Osteoblast (primary cell): ENCODE measurements at regions not wholly inside any gene's neighbourhood (a gene's known extent, or its start where the extent isn't known, plus 50 kb on each side); places are given as distances from the start of the nearest gene placed in this dataset.

ENCODE experiments used
- DNase-seq: peaks from one replicate; pipeline ENCODE4 v3.0.0; 2011; ENCODE audit warnings: low spot score, mixed read lengths; ENCODE audit not compliant: insufficient read length; ENCODE audit errors: missing footprints
- H2AFZ ChIP-seq: 2 replicates; pipeline ENCODE4 v1.6.0; 2011; ENCODE audit warnings: mild to moderate bottlenecking, low read length
- H3K27ac ChIP-seq: 2 replicates; pipeline ENCODE4 v1.5.1; 2011; ENCODE audit warnings: mild to moderate bottlenecking, low read depth, low read length, moderate library complexity
- H3K27me3 ChIP-seq: 2 replicates; pipeline ENCODE4 v1.6.0; 2012; ENCODE audit warnings: mild to moderate bottlenecking, control low read depth, inconsistent platforms, low read length, moderate library complexity; ENCODE audit not compliant: insufficient read depth
- H3K36me3 ChIP-seq: 2 replicates; pipeline ENCODE4 v1.5.1; 2011; ENCODE audit warnings: mild to moderate bottlenecking, low read length, control low read depth, moderate library complexity; ENCODE audit not compliant: insufficient read depth
- H3K4me1 ChIP-seq: 2 replicates; pipeline ENCODE4 v1.5.1; 2011; ENCODE audit warnings: mild to moderate bottlenecking, low read length, control low read depth, moderate library complexity; ENCODE audit not compliant: insufficient read depth
- H3K4me2 ChIP-seq: 2 replicates; pipeline ENCODE4 v1.6.0; 2011; ENCODE audit warnings: mild to moderate bottlenecking, low read length; ENCODE audit not compliant: insufficient read depth
- H3K4me3 ChIP-seq: fragments of 200-600 bp; sonication (generic); 3 replicates; pipeline ENCODE4 v1.5.1; 2012; ENCODE audit warnings: mild to moderate bottlenecking, low read length, inconsistent platforms; ENCODE audit not compliant: insufficient read depth
- H3K79me2 ChIP-seq: 2 replicates; pipeline ENCODE4 v1.6.0; 2012; ENCODE audit warnings: mild to moderate bottlenecking, low read length, control low read depth, inconsistent platforms; ENCODE audit not compliant: insufficient read depth
- H3K9me3 ChIP-seq: 2 replicates; pipeline ENCODE4 v1.5.1; 2011; ENCODE audit warnings: low read depth, low read length, control low read depth
- H4K20me1 ChIP-seq: 2 replicates; pipeline ENCODE4 v1.6.0; 2012; ENCODE audit warnings: mild to moderate bottlenecking, low read length, control low read depth; ENCODE audit not compliant: insufficient read depth
- CTCF ChIP-seq: IDR thresholded peaks from 2 replicates; pipeline ENCODE4 v1.5.1; 2011; ENCODE audit warnings: mild to moderate bottlenecking, low read depth, low read length, moderate library complexity; ENCODE audit errors: extremely low read depth

- no peaks in the 10 kb centered on the region for H3K4me1 ChIP-seq
- peaks cover 3% of the 10 kb centered on the region for H3K9me3 ChIP-seq
- no peak overlapping the region for H3K27ac ChIP-seq
- DNase-seq, result no peak
- peaks cover 7% of the 10 kb centered on the region for H3K27me3 ChIP-seq
- no peak overlapping the region for H3K4me3 ChIP-seq
- no peaks in the 10 kb centered on the region for H3K36me3 ChIP-seq
- no peaks in the 10 kb centered on the region for H3K79me2 ChIP-seq
- H4K20me1 ChIP-seq, result no peaks in the 10 kb centered on the region
- no peak for TF ChIP-seq CTCF
- no peak overlapping the region for H2AFZ ChIP-seq
- no peak overlapping the region for H3K4me2 ChIP-seq
These were observed 68.6 kb upstream of the GDF10 start for GRCh38 chr10:47231414-47231813.

GRCh38 chr10:47233631-47234030 is 66.4 kb upstream of the GDF10 start:
- Histone ChIP-seq H2AFZ (no peak overlapping the region), H3K79me2 (no peaks in the 10 kb centered on the region)
- no peak for DNase-seq

GRCh38 chr10:47235484-47235883 is 64.5 kb upstream of the GDF10 start:
- Histone ChIP-seq H3K4me3 (no peak overlapping the region), H2AFZ (no peak overlapping the region), H3K79me2 (no peaks in the 10 kb centered on the region), H3K4me1 (no peaks in the 10 kb centered on the region), H3K9me3 (no peaks in the 10 kb centered on the region), H3K27ac (no peak overlapping the region), H3K4me2 (no peak overlapping the region), H3K27me3 (peaks cover 21% of the 10 kb centered on the region), H3K36me3 (no peaks in the 10 kb centered on the region), H4K20me1 (no peaks in the 10 kb centered on the region)
- no peak for TF ChIP-seq CTCF
- DNase-seq, result no peak

More at GRCh38 chr10:47233631-47234030, 66.4 kb upstream of the GDF10 start:
- Histone ChIP-seq H3K27me3 (peaks cover 14% of the 10 kb centered on the region), H3K4me1 (no peaks in the 10 kb centered on the region), H3K4me2 (no peak overlapping the region), H3K27ac (no peak overlapping the region), H3K9me3 (peaks cover 3% of the 10 kb centered on the region), H3K4me3 (no peak overlapping the region), H4K20me1 (no peaks in the 10 kb centered on the region), H3K36me3 (no peaks in the 10 kb centered on the region)
- no peak for TF ChIP-seq CTCF

GRCh38 chr10:47237316-47238260 is 62.4 kb upstream of the GDF10 start:
- Histone ChIP-seq H3K4me2 (no peak overlapping the region), H3K27ac (no peak overlapping the region), H2AFZ (no peak overlapping the region), H3K36me3 (no peaks in the 10 kb centered on the region), H3K9me3 (no peaks in the 10 kb centered on the region), H3K79me2 (no peaks in the 10 kb centered on the region), H3K4me1 (no peaks in the 10 kb centered on the region), H3K27me3 (peaks cover 37% of the 10 kb centered on the region), H4K20me1 (no peaks in the 10 kb centered on the region), H3K4me3 (no peak overlapping the region)
- no peak for TF ChIP-seq CTCF
- DNase-seq, result no peak
